Sigmoid colon (tissue), 6 donors: ENCODE measurements at regions not wholly inside any gene's neighbourhood (a gene's known extent, or its start where the extent isn't known, plus 50 kb on each side); places are given as distances from the start of the nearest gene placed in this dataset.
"Not testable (repeated sequence)": the region's sequence is repeated elsewhere in the genome, so short reads cannot be mapped to it uniquely, and the experiment has no call there.

Source experiments
- DNase-seq: peaks from one replicate; pipeline ENCODE4 v3.0.0-alpha.2; 2019
- H3K27ac ChIP-seq, 4 donors: fragments of 200-600 bp; sonication (generic); one replicate each; pipeline ENCODE4 v1.5.1; 2016 to 2019; ENCODE audit warnings: mild to moderate bottlenecking in 1 of 4
- H3K27me3 ChIP-seq, 3 donors: fragments of 200-600 bp; sonication (generic); one replicate each; pipeline ENCODE4 v1.5.1; 2019; ENCODE audit warnings: mild to moderate bottlenecking in 1 of 3
- H3K36me3 ChIP-seq, 4 donors: fragments of 200-600 bp; sonication (generic); one replicate each; pipeline ENCODE4 v1.5.1; 2016 to 2019
- H3K4me1 ChIP-seq, 4 donors: fragments of 200-600 bp; sonication (generic); one replicate each; pipeline ENCODE4 v1.5.1; 2017 to 2019
- H3K4me3 ChIP-seq, 4 donors: fragments of 200-600 bp; sonication (generic); one replicate each; pipeline ENCODE4 v1.5.1; 2017 to 2019; ENCODE audit warnings: mild to moderate bottlenecking in 2 of 4, moderate library complexity in 1 of 4
- H3K9me3 ChIP-seq, 4 donors: fragments of 200-600 bp in 3 of 4; sonication (generic) in 3 of 4; one replicate each; pipeline versions ENCODE4 v1.5.1 to v1.6.1; 2013 to 2019
- CTCF ChIP-seq, 4 experiments: fragments of 450-650 bp in 3 of 4; fragments of 200-600 bp in 1 of 4; IDR thresholded peaks; one replicate each; pipeline ENCODE4 v1.5.1; 2016 to 2019; ENCODE audit warnings: antibody characterized with exemption in 4 of 4, mild to moderate bottlenecking in 3 of 4, moderate library complexity in 2 of 4
- EP300 ChIP-seq, 4 donors: sonication (generic); formaldehyde crosslinking; IDR thresholded peaks; one replicate each; pipeline ENCODE4 v1.6.1; 2017; ENCODE audit warnings: antibody characterized with exemption in 4 of 4
- POLR2A ChIP-seq, 2 donors: fragments of 450-650 bp; IDR thresholded peaks; one replicate each; pipeline ENCODE4 v1.6.1; 2016; ENCODE audit warnings: antibody characterized with exemption in 2 of 2, mild to moderate bottlenecking in 2 of 2, moderate library complexity in 2 of 2
- POLR2AphosphoS5 ChIP-seq, 4 donors: sonication (generic); formaldehyde crosslinking; IDR thresholded peaks; one replicate each; pipeline ENCODE4 v1.6.1; 2017; ENCODE audit warnings: antibody characterized with exemption in 4 of 4
- WGBS, 2 donors: extraction: QIAGEN DNeasy Blood & Tissue Kit; methylation state at CpG; one replicate each; pipeline ENCODE4 v1.1.7; 2013; 5-methylcytosine and 5-hydroxymethylcytosine counted together
- intact Hi-C: fragments of 100-400 bp; cut with DNase I; formaldehyde crosslinking; loops from one replicate; pipeline ENCODE4 v1.15.1; 2023
- donor health status: healthy with polysubstance abuse.
- donor health status: healthy.

- no peaks in the 10 kb centered on the region for H3K4me1 ChIP-seq
- H3K36me3 ChIP-seq = no peaks in the 10 kb centered on the region
- DNase-seq = no peak
- no peak overlapping the region for H3K27ac ChIP-seq
- TF ChIP-seq POLR2AphosphoS5 (IDR thresholded peaks at IDR 0.05) (no peak), CTCF (IDR thresholded peaks at IDR 0.05) (no peak), EP300 (IDR thresholded peaks at IDR 0.05) (no peak), POLR2A (IDR thresholded peaks at IDR 0.05) (no peak)
- H3K4me3 ChIP-seq = no peak overlapping the region
- WGBS, 2 donors = 87% methylated on average over 16 of the region's 16 CpGs
- intact Hi-C loops = no loop called here
- H3K9me3 ChIP-seq = peaks cover 1 to 29% (median 5%) of the 10 kb centered on the region in 4 donors
- no peaks in the 10 kb centered on the region for H3K27me3 ChIP-seq
These were observed 4220.0 kb upstream of the OR11H1 start for GRCh38 chr22:11307998-11308397.

- DNase-seq, H3K27me3 ChIP-seq, H3K4me3 ChIP-seq, H3K36me3 ChIP-seq, intact Hi-C loops, H3K27ac ChIP-seq, H3K4me1 ChIP-seq: not testable (repeated sequence)
- WGBS, 2 donors = 68 to 71% methylated on average over 4 of the region's 4 CpGs
- peaks cover 1 to 26% (median 3%) of the 10 kb centered on the region in 4 donors for H3K9me3 ChIP-seq
These were observed 4218.2 kb upstream of the OR11H1 start for GRCh38 chr22:11309777-11310176.

- intact Hi-C loops, H3K4me3 ChIP-seq, H3K4me1 ChIP-seq, H3K27ac ChIP-seq, H3K36me3 ChIP-seq, H3K27me3 ChIP-seq, DNase-seq: not testable (repeated sequence)
- peaks cover 1 to 23% (median 3%) of the 10 kb centered on the region in 4 donors for H3K9me3 ChIP-seq
- 51 to 55% methylated on average over 3 of the region's 3 CpGs for WGBS, 2 donors
These were observed 4217.3 kb upstream of the OR11H1 start for GRCh38 chr22:11310647-11311046.

- 64 to 65% methylated on average over 7 of the region's 7 CpGs for WGBS, 2 donors
- H3K27ac ChIP-seq, H3K4me3 ChIP-seq, H3K36me3 ChIP-seq, H3K27me3 ChIP-seq, intact Hi-C loops, H3K4me1 ChIP-seq, DNase-seq: not testable (repeated sequence)
- peaks cover 1 to 23% (median 3%) of the 10 kb centered on the region in 4 donors for H3K9me3 ChIP-seq
These were observed 4215.4 kb upstream of the OR11H1 start for GRCh38 chr22:11312640-11313039.

- 45 to 50% methylated on average over 5 of the region's 5 CpGs for WGBS, 2 donors
- intact Hi-C loops, DNase-seq, H3K27me3 ChIP-seq, H3K4me1 ChIP-seq, H3K27ac ChIP-seq, H3K4me3 ChIP-seq, H3K36me3 ChIP-seq: not testable (repeated sequence)
- peaks cover 1 to 19% (median 3%) of the 10 kb centered on the region in 4 donors for H3K9me3 ChIP-seq
These were observed 4214.8 kb upstream of the OR11H1 start for GRCh38 chr22:11313040-11313759.

- H3K4me1 ChIP-seq, H3K27me3 ChIP-seq, H3K36me3 ChIP-seq, DNase-seq, intact Hi-C loops, H3K9me3 ChIP-seq, H3K4me3 ChIP-seq, H3K27ac ChIP-seq: not testable (repeated sequence)
- 79 to 84% methylated on average over 18 of the region's 18 CpGs for WGBS, 2 donors
These were observed 4209.4 kb upstream of the OR11H1 start for GRCh38 chr22:11318633-11319032.

GRCh38 chr22:11324439-11325037 lies 4203.5 kb upstream of the OR11H1 start:
- H3K4me1 ChIP-seq, DNase-seq, H3K27me3 ChIP-seq, H3K27ac ChIP-seq, intact Hi-C loops, H3K4me3 ChIP-seq, H3K36me3 ChIP-seq: not testable (repeated sequence)
- WGBS, 2 donors = 75% methylated on average over 15 of the region's 15 CpGs
- H3K9me3 ChIP-seq = peaks cover 0 to 12% (median 2%) of the 10 kb centered on the region in 4 donors

GRCh38 chr22:11325767-11326166 lies 4202.2 kb upstream of the OR11H1 start:
- Histone ChIP-seq H3K4me1 (no peaks in the 10 kb centered on the region), H3K4me3 (no peak overlapping the region), H3K27ac (no peak overlapping the region), H3K9me3 (peaks cover 0 to 18% (median 4%) of the 10 kb centered on the region in 4 donors), H3K36me3 (no peaks in the 10 kb centered on the region), H3K27me3 (no peaks in the 10 kb centered on the region)
- TF ChIP-seq CTCF (IDR thresholded peaks at IDR 0.05) (no peak), POLR2AphosphoS5 (IDR thresholded peaks at IDR 0.05) (no peak), EP300 (IDR thresholded peaks at IDR 0.05) (no peak), POLR2A (IDR thresholded peaks at IDR 0.05) (no peak)
- intact Hi-C loops = no loop called here
- WGBS, 2 donors = 60 to 73% methylated on average over 4 of the region's 4 CpGs
- DNase-seq = no peak

GRCh38 chr22:11341387-11342068 lies 4186.5 kb upstream of the OR11H1 start:
- intact Hi-C loops, H3K9me3 ChIP-seq, H3K4me3 ChIP-seq, H3K4me1 ChIP-seq, DNase-seq, H3K36me3 ChIP-seq, H3K27me3 ChIP-seq, H3K27ac ChIP-seq: not testable (repeated sequence)
- 62 to 66% methylated on average over 6 of the region's 6 CpGs for WGBS, 2 donors

GRCh38 chr22:11351181-11351580 lies 4176.8 kb upstream of the OR11H1 start:
- DNase-seq, H3K27me3 ChIP-seq, H3K4me1 ChIP-seq, H3K27ac ChIP-seq, H3K9me3 ChIP-seq, intact Hi-C loops, H3K4me3 ChIP-seq, H3K36me3 ChIP-seq: not testable (repeated sequence)
- WGBS, 2 donors = 51 to 53% methylated on average over 1 of the region's 1 CpG
